Nephron (organoid): ENCODE measurements at regions not wholly inside any gene's neighbourhood (a gene's known extent, or its start where the extent isn't known, plus 50 kb on each side); places are given as distances from the start of the nearest gene placed in this dataset.

Experiments used
- H3K27ac Mint-ChIP-seq, 3 experiments: 2 replicates each; pipeline ENCODE4 v1.8.0; 2020; ENCODE audit warnings: mixed read lengths in 3 of 3, mild to moderate bottlenecking in 2 of 3, moderate library complexity in 1 of 3
- H3K27me3 Mint-ChIP-seq: 2 replicates; pipeline ENCODE4 v1.8.0; 2021; ENCODE audit warnings: low read depth, mild to moderate bottlenecking, moderate library complexity, mixed read lengths
- H3K36me3 Mint-ChIP-seq: 2 replicates; pipeline ENCODE4 v1.8.0; 2020; ENCODE audit warnings: low read depth, mixed read lengths
- H3K4me1 Mint-ChIP-seq: 2 replicates; pipeline ENCODE4 v1.8.0; 2020; ENCODE audit warnings: mixed read lengths
- H3K4me3 Mint-ChIP-seq, 3 experiments: 2 replicates each; pipeline ENCODE4 v1.8.0; 2020; ENCODE audit warnings: mild to moderate bottlenecking in 3 of 3, mixed read lengths in 3 of 3, moderate library complexity in 2 of 3
- H3K9me3 Mint-ChIP-seq: 2 replicates; pipeline ENCODE4 v1.8.0; 2020; ENCODE audit warnings: mixed read lengths
- TF ChIP-seq, protein P1 (sequence below), 3 experiments: fragments of 200-600 bp; sonication (generic); IDR thresholded peaks; one replicate each; pipeline ENCODE4 v1.5.0; 2021; ENCODE audit warnings: antibody characterized with exemption in 3 of 3; ENCODE audit not compliant: unreplicated experiment in 3 of 3

DNA sequence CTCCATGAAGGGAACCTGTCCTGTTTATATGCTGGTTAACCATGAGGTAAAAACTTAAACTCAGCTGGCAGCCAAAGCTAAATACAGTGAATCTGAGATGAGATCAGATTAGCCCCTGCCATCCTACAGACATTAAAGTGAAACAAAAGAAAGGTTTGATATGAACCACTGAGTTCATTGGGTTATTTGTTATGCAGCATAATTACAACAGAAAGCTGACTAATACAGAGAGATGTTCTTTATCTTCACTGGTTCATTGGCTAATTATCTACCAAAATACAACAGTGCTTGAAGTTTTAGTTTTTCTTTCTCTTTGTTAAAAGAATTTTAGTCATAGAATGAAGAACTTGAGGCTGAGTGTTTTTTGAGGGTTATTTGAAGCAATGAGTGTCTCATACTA lies 307.6 kb upstream of the FERMT1 start:
- Mint-ChIP-seq H3K27ac (no peak overlapping the region), H3K4me1 (no peaks in the 10 kb centered on the region), H3K9me3 (no peaks in the 10 kb centered on the region), H3K27me3 (no peaks in the 10 kb centered on the region), H3K36me3 (no peaks in the 10 kb centered on the region), H3K4me3 (no peak overlapping the region)
- TF ChIP-seq, protein P1, sequence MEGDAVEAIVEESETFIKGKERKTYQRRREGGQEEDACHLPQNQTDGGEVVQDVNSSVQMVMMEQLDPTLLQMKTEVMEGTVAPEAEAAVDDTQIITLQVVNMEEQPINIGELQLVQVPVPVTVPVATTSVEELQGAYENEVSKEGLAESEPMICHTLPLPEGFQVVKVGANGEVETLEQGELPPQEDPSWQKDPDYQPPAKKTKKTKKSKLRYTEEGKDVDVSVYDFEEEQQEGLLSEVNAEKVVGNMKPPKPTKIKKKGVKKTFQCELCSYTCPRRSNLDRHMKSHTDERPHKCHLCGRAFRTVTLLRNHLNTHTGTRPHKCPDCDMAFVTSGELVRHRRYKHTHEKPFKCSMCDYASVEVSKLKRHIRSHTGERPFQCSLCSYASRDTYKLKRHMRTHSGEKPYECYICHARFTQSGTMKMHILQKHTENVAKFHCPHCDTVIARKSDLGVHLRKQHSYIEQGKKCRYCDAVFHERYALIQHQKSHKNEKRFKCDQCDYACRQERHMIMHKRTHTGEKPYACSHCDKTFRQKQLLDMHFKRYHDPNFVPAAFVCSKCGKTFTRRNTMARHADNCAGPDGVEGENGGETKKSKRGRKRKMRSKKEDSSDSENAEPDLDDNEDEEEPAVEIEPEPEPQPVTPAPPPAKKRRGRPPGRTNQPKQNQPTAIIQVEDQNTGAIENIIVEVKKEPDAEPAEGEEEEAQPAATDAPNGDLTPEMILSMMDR (IDR thresholded peaks at IDR 0.05; ENCODE audit: unreplicated experiment in 3 of 3), result no peak

GRCh38 chr20:6426287-6426891 lies 303.6 kb upstream of the FERMT1 start:
- Mint-ChIP-seq H3K27ac (no peak overlapping the region), H3K4me3 (no peak overlapping the region), H3K9me3 (no peaks in the 10 kb centered on the region), H3K36me3 (no peaks in the 10 kb centered on the region), H3K27me3 (no peaks in the 10 kb centered on the region), H3K4me1 (no peaks in the 10 kb centered on the region)
- TF ChIP-seq, protein P1 (IDR thresholded peaks at IDR 0.05; ENCODE audit: unreplicated experiment in 3 of 3), result no peak

DNA sequence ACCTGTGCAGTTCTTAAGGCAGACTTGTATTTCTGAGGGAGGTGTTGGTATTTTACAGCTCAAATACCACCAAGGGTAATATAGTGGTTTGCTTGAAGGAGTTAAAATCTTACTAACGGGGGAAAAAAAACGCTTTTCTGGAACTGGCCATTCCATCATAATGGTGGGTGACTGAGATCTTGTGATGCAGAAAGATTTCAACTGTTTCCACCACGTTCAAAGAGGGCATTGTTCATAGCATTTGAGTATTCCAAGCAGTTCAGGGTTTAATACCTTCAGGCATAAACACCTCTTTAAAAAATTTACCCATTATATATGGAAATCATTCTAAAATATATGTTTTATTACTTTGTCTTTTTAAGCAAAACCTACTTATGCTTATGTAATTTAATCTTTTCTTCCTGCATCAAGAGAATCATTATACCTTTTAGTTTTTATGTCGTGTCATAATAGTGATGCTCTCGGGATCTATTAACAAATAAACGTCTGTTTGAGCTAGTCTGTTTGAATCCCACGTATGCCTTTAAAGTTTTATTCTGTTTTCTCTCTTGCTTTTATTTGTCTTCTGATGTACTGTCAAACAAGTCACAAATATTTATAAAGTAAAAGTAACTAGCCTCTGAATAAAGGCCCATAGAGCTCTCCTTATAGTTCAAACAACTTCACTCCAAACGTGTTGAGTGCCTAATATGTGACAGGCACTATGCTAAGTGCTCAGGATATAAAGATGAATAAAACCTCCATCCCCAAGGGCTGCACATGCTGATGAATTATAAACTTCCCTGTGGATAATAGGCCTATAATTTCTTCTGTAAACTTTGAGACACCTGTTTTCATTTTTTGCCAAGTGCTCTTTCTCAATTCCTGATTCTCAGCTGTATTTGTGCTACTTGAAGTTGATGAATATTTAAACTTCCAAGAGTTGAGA lies 298.8 kb upstream of the FERMT1 start:
- Mint-ChIP-seq H3K27ac (no peak overlapping the region), H3K4me3 (no peak overlapping the region), H3K36me3 (no peaks in the 10 kb centered on the region), H3K27me3 (no peaks in the 10 kb centered on the region), H3K4me1 (no peaks in the 10 kb centered on the region), H3K9me3 (no peaks in the 10 kb centered on the region)
- TF ChIP-seq, protein P1 (IDR thresholded peaks at IDR 0.05; ENCODE audit: unreplicated experiment in 3 of 3), result no peak

DNA sequence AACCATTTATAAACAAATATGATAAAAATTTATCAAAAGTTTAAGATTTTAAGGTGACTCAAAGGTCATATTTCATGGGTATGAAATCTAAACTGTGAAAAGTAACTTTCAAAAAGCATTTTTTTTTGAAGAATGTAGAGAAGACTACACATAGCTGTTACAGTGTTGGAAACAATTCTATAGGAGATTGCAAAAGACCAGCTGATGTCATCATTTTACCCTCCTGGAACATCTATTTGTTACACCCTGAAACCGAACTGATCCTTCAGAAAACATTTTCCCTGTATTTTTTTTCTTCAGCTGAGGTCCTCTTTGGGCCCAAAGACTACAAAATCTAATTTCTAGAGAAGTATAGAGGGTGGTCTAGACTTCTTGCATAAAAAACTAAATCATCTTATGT lies 297.5 kb upstream of the FERMT1 start:
- Mint-ChIP-seq H3K27me3 (no peaks in the 10 kb centered on the region), H3K9me3 (no peaks in the 10 kb centered on the region), H3K36me3 (no peaks in the 10 kb centered on the region), H3K27ac (no peak overlapping the region), H3K4me3 (no peak overlapping the region), H3K4me1 (no peaks in the 10 kb centered on the region)
- TF ChIP-seq, protein P1 (IDR thresholded peaks at IDR 0.05; ENCODE audit: unreplicated experiment in 3 of 3), result no peak

- no peaks in the 10 kb centered on the region for H3K27me3 Mint-ChIP-seq
Observed at GRCh38 chr20:6418732-6419131, 295.9 kb upstream of the FERMT1 start.

More at GRCh38 chr20:6418732-6419131, 295.9 kb upstream of the FERMT1 start:
- TF ChIP-seq, protein P1 (IDR thresholded peaks at IDR 0.05; ENCODE audit: unreplicated experiment in 3 of 3), result no peak
- Mint-ChIP-seq H3K4me3 (no peak overlapping the region), H3K36me3 (no peaks in the 10 kb centered on the region), H3K27ac (no peak overlapping the region), H3K4me1 (no peaks in the 10 kb centered on the region), H3K9me3 (no peaks in the 10 kb centered on the region)
